ENCODE measurements at regions not wholly inside any gene's neighbourhood (a gene's known extent, or its start where the extent isn't known, plus 50 kb on each side); places are given as distances from the start of the nearest gene placed in this dataset.

DNA sequence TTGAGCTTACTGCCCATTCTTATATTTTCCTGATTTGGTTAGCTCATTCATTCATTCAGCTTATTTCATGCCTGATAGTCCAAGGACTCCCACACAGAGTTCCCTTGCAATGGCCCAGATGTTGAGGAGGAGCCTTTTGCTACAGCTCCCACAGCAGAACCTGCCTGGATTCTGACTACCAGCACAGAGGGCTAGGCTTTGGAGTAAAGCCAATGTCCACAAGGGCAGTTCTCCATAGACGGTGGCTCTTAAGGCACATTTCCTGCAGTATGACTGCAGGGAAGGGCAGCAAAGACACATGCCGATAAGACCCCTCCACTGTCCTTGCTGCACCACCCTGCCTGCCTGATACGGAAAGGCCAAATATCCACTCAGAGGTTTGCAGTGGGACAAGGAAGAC, 112.3 kb upstream of the SYNDIG1 start:
- TF ChIP-seq, protein P1, sequence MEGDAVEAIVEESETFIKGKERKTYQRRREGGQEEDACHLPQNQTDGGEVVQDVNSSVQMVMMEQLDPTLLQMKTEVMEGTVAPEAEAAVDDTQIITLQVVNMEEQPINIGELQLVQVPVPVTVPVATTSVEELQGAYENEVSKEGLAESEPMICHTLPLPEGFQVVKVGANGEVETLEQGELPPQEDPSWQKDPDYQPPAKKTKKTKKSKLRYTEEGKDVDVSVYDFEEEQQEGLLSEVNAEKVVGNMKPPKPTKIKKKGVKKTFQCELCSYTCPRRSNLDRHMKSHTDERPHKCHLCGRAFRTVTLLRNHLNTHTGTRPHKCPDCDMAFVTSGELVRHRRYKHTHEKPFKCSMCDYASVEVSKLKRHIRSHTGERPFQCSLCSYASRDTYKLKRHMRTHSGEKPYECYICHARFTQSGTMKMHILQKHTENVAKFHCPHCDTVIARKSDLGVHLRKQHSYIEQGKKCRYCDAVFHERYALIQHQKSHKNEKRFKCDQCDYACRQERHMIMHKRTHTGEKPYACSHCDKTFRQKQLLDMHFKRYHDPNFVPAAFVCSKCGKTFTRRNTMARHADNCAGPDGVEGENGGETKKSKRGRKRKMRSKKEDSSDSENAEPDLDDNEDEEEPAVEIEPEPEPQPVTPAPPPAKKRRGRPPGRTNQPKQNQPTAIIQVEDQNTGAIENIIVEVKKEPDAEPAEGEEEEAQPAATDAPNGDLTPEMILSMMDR (IDR thresholded peaks at IDR 0.05) = no peak
- TF ChIP-seq POLR2AphosphoS5 (IDR thresholded peaks at IDR 0.05) = no peak
